ENCODE measurements at regions not wholly inside any gene's neighbourhood (a gene's known extent, or its start where the extent isn't known, plus 50 kb on each side); places are given as distances from the start of the nearest gene placed in this dataset.

DNA sequence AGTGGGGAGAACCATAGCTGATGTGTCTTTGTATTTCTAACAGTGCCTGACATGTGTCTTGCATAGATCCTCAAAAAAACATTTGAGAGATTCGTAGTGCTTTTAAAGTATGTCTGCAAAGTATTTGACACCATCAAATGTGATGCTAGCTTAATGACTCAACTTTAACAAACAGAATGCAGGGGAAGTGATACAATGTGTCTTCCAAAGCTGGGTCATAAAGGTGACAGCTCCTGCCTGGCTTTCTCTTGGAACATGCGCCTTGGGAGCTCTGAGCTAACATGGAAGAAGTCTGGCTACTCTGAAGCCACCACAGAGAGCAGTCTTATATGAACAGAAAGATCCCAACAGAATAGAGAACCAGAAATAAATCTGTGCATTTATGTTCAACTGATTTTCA, 78.2 kb downstream of the C1D start:
- Mint-ChIP-seq H3K9me3 (ENCODE audit: unreplicated experiment) (peaks cover 13% of the 10 kb centered on the region), H3K27me3 (ENCODE audit: insufficient read depth, unreplicated experiment) (peaks cover 5% of the 10 kb centered on the region), H3K4me1 (ENCODE audit: low read depth, unreplicated experiment) (no peaks in the 10 kb centered on the region), H3K27ac (ENCODE audit: unreplicated experiment) (no peak overlapping the region), H3K36me3 (ENCODE audit: insufficient read depth, unreplicated experiment) (no peaks in the 10 kb centered on the region), H3K4me3 (ENCODE audit: unreplicated experiment) (no peak overlapping the region)
- Histone ChIP-seq H3K9me3 (peaks cover 6% of the 10 kb centered on the region), H3K4me1 (no peaks in the 10 kb centered on the region), H3K36me3 (ENCODE audit: control insufficient read depth, insufficient read depth, low read length) (no peaks in the 10 kb centered on the region), H3K27me3 (replicated peaks; ENCODE audit: control insufficient read depth, insufficient read depth, low read length) (no peaks in the 10 kb centered on the region; the same call in 1 of the 2 replicates), H3K4me3 (ENCODE audit: low read depth, low read length) (no peak overlapping the region)
- no TSS peak for BruUV-seq (replicated peaks)
- ChIA-PET CTCF (no interaction called here), POLR2A (no interaction called here)
- intact Hi-C loops (cut with micrococcal nuclease; ENCODE audit: unreplicated experiment): no loop called here
- TF ChIP-seq, protein P1, sequence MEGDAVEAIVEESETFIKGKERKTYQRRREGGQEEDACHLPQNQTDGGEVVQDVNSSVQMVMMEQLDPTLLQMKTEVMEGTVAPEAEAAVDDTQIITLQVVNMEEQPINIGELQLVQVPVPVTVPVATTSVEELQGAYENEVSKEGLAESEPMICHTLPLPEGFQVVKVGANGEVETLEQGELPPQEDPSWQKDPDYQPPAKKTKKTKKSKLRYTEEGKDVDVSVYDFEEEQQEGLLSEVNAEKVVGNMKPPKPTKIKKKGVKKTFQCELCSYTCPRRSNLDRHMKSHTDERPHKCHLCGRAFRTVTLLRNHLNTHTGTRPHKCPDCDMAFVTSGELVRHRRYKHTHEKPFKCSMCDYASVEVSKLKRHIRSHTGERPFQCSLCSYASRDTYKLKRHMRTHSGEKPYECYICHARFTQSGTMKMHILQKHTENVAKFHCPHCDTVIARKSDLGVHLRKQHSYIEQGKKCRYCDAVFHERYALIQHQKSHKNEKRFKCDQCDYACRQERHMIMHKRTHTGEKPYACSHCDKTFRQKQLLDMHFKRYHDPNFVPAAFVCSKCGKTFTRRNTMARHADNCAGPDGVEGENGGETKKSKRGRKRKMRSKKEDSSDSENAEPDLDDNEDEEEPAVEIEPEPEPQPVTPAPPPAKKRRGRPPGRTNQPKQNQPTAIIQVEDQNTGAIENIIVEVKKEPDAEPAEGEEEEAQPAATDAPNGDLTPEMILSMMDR (IDR thresholded peaks at IDR 0.05; ENCODE audit: insufficient read depth in 1 of 2, low read depth in 1 of 2, low read length in 1 of 2, severe bottlenecking in 1 of 2, unreplicated experiment in 1 of 2): no peak
- DNase-seq: no peak

DNA sequence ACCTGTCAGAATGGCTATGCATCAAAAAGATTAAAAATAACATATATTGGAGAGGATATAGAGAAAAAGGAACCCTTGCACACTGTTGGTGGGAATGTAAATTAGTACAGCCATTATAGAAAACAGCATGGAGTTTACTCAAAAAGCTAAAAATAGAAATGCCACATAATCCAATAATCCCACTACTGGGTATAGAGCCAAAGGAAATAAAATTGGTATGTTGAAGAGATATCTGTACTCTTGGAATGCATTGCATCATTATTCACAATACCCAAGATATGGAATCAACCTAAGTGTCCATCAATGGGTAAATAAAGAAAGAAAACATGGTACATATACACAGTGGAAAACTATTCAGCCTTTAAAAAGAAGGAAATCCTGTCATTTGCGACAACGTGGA, 77.2 kb downstream of the C1D start:
- no peak for DNase-seq
- TF ChIP-seq, protein P1 (IDR thresholded peaks at IDR 0.05; ENCODE audit: insufficient read depth in 1 of 2, low read depth in 1 of 2, low read length in 1 of 2, severe bottlenecking in 1 of 2, unreplicated experiment in 1 of 2): no peak
- CTCF ChIA-PET: no interaction called here

DNA sequence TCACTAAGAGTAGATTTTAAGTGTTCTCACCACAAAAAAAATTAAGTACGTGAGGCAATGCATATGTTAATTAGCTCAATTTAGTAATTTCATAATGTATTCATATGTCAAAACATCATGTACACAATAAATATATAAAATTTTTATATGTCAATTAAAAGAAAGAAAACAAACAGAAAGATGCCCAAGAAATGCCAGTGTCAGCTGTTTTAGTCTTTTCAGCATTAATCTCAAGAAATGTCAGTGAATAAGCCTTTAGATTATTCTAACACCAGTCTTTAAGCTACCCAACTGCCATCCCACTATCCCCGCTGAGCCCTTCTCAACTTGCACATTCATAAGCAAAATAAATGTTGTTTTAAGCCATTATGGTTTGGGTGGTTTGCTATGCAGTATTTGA, 76.5 kb downstream of the C1D start:
- ChIA-PET POLR2A (no interaction called here), CTCF (interaction anchor here (0.7 kb wide), 1 partner anchor 156 kb away, joined by 3 read pairs; no protein-coding TSS in a partner anchor)
- Mint-ChIP-seq H3K9me3 (ENCODE audit: unreplicated experiment) (peaks cover 13% of the 10 kb centered on the region), H3K4me1 (ENCODE audit: low read depth, unreplicated experiment) (no peaks in the 10 kb centered on the region), H3K36me3 (ENCODE audit: insufficient read depth, unreplicated experiment) (no peaks in the 10 kb centered on the region), H3K27ac (ENCODE audit: unreplicated experiment) (no peak overlapping the region), H3K27me3 (ENCODE audit: insufficient read depth, unreplicated experiment) (peaks cover 5% of the 10 kb centered on the region), H3K4me3 (ENCODE audit: unreplicated experiment) (no peak overlapping the region)
- Histone ChIP-seq H3K36me3 (ENCODE audit: control insufficient read depth, insufficient read depth, low read length) (no peaks in the 10 kb centered on the region), H3K4me1 (no peaks in the 10 kb centered on the region), H3K9me3 (no peaks in the 10 kb centered on the region), H3K27me3 (replicated peaks; ENCODE audit: control insufficient read depth, insufficient read depth, low read length) (no peaks in the 10 kb centered on the region; the same call in 1 of the 2 replicates), H3K4me3 (ENCODE audit: low read depth, low read length) (no peak overlapping the region)
- no peak for DNase-seq
- no TSS peak for BruUV-seq (replicated peaks)
- TF ChIP-seq, protein P1 (IDR thresholded peaks at IDR 0.05; ENCODE audit: insufficient read depth in 1 of 2, low read depth in 1 of 2, low read length in 1 of 2, severe bottlenecking in 1 of 2, unreplicated experiment in 1 of 2): no peak
- intact Hi-C loops (cut with micrococcal nuclease; ENCODE audit: unreplicated experiment): no loop called here

More for the DNA sequence above, 77.2 kb downstream of the C1D start:
- H3K4me3 ChIP-seq (ENCODE audit: low read depth, low read length): no peak overlapping the region
- no peak overlapping the region for H3K4me3 Mint-ChIP-seq (ENCODE audit: unreplicated experiment)
- no peaks in the 10 kb centered on the region for H3K36me3 ChIP-seq (ENCODE audit: control insufficient read depth, insufficient read depth, low read length)
- H3K4me1 ChIP-seq: no peaks in the 10 kb centered on the region
- no peaks in the 10 kb centered on the region for H3K36me3 Mint-ChIP-seq (ENCODE audit: insufficient read depth, unreplicated experiment)
- H3K27me3 ChIP-seq (replicated peaks; ENCODE audit: control insufficient read depth, insufficient read depth, low read length): no peaks in the 10 kb centered on the region; the same call in 1 of the 2 replicates
- intact Hi-C loops (cut with micrococcal nuclease; ENCODE audit: unreplicated experiment): no loop called here
- POLR2A ChIA-PET: no interaction called here
- H3K27me3 Mint-ChIP-seq (ENCODE audit: insufficient read depth, unreplicated experiment): peaks cover 5% of the 10 kb centered on the region
- BruUV-seq (replicated peaks): no TSS peak
- H3K9me3 ChIP-seq: no peaks in the 10 kb centered on the region
- H3K27ac Mint-ChIP-seq (ENCODE audit: unreplicated experiment): no peak overlapping the region
- peaks cover 13% of the 10 kb centered on the region for H3K9me3 Mint-ChIP-seq (ENCODE audit: unreplicated experiment)
- no peaks in the 10 kb centered on the region for H3K4me1 Mint-ChIP-seq (ENCODE audit: low read depth, unreplicated experiment)
